ENCODE measurements at regions not wholly inside any gene's neighbourhood (a gene's known extent, or its start where the extent isn't known, plus 50 kb on each side); places are given as distances from the start of the nearest gene placed in this dataset.
"Not testable (repeated sequence)": the region's sequence is repeated elsewhere in the genome, so short reads cannot be mapped to it uniquely, and the experiment has no call there.

DNA sequence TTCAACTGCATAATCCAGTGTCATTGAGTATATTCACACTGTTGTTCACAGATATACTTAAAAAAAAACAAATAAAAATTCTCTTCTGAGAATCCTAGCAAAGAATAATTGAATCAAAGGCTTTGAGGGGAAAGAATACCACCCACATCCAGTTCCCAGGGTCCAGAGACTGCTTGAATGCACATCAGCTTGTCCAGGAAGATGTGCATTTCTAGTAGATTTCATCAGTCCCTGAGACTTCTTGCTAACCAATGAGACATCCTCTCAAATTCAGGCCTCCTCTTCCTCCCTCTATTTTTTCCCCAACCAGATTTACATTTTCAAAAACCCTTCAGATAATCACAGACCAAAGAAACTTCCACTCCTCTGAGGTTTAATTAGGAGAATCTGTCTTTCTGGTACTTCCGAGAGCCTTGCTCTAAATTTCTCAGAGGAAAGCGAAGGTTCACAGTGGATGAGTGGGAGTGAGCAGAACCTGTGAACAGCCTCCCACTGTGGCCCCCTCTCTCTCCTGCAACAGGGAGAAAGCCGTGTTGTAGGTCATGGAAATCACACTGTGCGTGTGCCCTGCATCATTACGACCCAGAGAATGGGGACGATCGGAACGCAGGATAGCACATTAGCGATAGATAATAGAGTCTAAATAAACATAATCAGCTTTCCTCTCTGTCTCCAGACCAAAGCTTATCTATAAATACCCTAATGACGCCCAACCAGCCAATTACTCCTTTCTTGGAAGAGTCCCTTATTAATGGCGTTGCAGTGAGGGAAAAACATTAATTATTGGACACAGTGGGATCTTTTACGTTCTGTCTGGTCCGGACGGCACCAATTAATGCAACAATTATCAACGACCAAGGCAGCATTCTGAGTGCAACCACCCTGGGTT lies 212.5 kb downstream of the EMX2 start:
- DNase-seq, result no peak

- no peak for DNase-seq
Measured at GRCh38 chr10:117755659-117756014, 213.1 kb downstream of the EMX2 start.

DNA sequence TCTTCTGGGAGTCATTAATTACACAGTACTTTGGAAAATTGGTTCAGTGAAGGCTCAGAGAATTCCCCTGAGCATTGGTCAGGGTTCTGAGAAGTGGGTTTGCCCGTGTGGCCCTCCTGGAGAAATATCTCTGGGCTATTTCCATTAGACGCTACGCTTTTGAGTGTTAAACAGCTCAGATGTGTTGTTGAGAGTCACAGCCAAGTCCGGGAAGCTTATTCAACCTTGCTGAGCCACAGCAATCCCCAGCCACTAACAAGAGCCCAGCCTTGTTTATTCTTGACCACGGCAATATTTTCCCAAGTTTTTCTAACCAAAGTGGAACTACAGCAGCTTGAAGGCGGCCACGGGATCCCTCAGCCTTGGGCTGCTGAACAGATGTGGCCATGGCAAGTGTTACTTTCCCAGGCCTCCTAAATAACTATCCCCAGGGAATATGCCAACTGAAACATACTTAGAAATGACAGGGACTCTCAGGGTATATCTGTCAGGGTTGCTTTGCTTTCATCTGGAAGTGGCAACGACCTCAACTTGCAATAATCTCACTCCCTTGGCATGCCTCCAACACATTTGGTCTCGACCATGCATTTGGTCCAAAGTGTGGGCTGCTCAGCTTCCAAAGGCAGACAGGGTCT lies 214.7 kb downstream of the EMX2 start:
- DNase-seq, result no peak

GRCh38 chr10:117759266-117759665 lies 216.7 kb downstream of the EMX2 start:
- no peak for DNase-seq

- DNase-seq, result no peak
Measured at GRCh38 chr10:117761695-117762094, 219.1 kb downstream of the EMX2 start.

DNA sequence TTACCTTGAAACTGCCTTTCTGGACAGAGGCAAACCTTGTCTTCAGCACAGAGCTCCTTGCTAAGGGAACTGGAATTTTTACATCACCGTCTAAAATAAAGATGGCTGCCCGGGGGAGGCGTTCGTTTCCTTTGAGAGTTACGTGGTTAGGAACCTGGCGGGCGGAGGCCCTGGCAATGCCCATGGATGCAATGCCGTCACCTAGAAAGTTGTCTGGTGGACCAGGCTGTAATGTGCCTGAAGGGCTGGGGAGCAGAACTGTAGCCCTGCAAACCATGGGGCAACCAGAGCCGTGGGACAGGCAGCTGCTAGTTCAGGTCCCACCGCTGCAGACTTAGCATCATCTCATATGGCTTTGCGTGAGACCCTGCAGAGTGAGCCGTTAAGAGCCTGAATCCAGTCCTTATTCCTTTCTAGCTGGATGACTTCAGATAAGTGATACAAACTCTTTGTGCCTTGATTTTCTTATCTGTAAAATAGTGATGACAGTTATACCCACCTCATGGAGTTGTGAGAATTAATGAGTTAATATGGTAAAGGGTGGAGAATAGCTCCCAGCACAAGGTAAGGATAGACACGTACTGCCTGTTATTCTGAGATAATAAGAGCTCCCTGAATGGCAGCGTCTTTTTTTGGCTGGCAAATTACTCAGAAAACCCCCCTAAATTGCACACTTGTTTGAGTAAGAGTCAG lies 219.7 kb downstream of the EMX2 start:
- DNase-seq, result no peak

DNA sequence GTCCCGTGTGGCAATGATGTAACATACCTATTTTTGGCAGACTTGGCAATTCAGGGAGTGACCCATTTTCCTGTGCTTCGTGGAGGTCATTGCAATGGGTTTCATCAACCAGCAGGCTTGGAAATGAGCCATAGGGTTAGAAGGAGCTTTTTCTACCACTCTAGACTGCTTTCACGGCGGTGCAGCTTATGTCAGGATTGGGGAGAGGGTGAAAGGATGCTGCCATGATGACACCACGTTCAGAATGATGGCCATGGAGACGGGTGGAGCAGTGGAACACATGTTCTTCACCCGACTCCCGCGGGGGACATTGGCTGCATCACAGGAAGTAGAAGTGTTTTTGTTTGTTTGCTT lies 220.2 kb downstream of the EMX2 start:
- DNase-seq, result no peak

- DNase-seq, result no peak
Measured at GRCh38 chr10:117763528-117763927, 221.0 kb downstream of the EMX2 start.

DNA sequence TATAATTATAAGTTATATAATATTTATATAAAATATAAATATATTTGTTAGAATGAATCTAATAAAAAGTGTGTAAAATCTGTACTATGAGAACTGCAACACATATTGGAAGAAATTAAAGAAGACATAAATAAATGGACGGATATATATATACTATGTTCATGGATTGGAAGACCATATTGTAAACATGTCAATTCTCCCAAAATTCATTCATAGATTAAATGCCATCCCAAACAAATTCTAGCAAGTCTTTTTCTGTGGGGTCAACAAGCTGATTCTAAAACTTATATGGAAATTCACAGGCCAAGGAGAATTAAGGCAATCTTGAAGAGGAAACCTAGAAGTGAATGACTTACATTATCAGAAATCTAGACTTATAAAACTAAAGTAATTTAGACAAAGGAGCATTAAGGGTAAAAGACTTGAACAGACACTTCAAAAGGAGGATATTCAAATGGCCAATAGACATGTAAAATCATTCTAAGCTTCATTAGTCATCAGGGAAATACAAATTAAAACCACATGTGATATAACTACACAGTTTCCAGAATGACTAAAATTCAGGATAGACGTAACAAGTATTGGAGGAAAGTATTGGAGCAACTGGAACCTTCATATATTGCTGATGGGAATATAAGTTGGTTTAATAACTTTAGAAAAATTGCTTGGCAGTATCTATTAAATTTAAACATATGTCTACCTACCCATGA lies 225.9 kb downstream of the EMX2 start:
- DNase-seq, result no peak

- DNase-seq, result no peak
Measured at GRCh38 chr10:117775526-117775925, 233.0 kb downstream of the EMX2 start.

GRCh38 chr10:117777222-117777621 lies 234.7 kb downstream of the EMX2 start:
- not testable (repeated sequence) for DNase-seq

- no peak for DNase-seq
Measured at GRCh38 chr10:117778241-117778640, 235.7 kb downstream of the EMX2 start.

- DNase-seq, result no peak
Measured at GRCh38 chr10:117780411-117780810, 237.9 kb downstream of the EMX2 start.

- no peak for DNase-seq
Measured at GRCh38 chr10:117781216-117781831, 238.8 kb downstream of the EMX2 start.

- DNase-seq, result no peak
Measured at GRCh38 chr10:117782276-117782675, 239.7 kb downstream of the EMX2 start.

DNA sequence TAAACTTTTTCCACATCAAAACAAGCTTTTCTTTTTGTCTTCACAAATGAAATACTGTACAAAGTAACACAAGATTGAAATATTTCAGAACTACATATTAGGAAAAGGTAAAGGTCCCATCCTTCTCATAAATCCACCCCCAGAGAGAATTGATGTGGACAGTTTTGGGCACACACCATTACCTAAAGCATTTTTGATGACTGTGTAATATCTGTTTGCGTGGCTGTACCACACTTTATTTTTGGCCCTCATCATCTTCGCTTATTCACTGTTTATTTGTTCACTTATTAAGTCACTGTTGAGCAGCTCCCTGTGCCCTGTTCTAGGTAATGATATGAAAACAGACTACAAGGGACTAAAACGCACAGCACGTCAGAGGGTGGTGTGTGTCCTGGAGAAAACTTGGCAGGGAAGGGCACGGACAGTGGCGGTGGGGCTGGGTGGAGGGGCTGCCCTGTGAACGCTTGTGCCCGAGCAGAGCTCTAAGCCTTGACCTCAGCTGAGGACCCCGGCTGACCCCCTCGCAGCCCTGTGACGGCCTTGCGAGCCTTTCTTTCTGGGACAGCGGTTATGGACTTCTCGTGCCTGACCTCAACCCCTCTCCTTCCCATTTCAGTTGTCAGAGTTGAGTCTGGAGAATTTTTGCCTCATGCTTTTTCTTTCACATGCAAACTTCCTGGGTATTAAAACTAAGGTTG lies 241.3 kb downstream of the EMX2 start:
- no peak for DNase-seq

DNA sequence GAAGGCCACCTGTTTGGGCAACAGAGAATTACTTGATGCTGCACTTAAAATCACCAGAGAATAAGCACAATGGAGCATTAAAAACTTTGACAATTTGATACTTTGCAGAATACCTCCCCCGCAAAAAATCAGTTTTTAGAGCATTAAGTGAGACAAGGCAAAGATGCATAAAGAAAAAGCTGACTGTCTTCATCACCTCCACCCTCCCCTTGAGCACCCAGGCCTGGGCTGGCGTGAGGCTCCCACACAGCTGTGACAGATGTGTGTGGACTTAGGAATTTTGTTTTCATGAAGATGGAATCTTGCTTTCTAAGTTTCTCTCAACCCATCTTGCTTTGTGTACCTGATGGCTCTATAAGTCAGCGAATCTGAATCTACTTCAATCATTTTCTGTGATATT lies 242.2 kb downstream of the EMX2 start:
- no peak for DNase-seq

GRCh38 chr10:117788911-117789310 lies 246.4 kb downstream of the EMX2 start:
- no peak for DNase-seq

DNA sequence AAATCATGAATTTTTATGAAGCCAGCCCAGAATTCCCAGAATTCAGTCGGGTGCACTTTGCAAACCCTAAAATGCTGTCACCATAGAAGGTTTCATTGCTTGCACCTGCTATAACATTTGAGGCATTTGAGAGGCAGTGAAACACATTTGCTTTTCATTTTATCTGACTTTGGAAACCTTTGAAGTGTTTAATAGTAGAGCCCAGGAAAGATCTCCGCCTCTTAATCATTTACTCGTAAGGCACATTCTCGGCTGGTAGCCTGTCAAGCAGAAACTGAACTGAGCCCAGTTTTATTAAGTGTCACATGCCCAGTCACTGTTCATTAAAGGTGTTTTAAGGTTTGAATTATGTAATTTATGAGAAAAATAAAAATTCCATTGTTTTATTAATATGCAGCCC lies 247.6 kb downstream of the EMX2 start:
- no peak for DNase-seq

- no peak for DNase-seq
Measured at GRCh38 chr10:117790621-117791020, 248.1 kb downstream of the EMX2 start.

DNA sequence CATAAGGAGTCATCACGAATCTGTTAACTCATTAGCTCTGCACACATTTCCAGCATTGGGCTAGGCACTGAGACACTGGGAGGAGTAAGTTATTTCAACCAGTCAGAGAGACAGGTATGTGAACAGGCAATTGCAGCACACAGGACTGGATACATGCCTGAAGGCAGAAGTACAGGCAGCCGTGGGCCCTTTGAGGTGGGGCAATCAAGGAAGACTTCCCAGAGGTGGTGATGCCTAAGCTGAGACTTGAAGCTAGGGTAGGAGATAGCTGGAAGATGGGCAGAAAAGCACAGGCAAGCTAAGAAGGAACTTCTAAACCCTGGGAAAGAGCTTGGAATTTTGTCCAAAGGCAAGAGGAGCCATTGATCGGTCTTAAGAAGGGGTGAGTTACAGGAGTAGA lies 249.7 kb downstream of the EMX2 start:
- no peak for DNase-seq

DNA sequence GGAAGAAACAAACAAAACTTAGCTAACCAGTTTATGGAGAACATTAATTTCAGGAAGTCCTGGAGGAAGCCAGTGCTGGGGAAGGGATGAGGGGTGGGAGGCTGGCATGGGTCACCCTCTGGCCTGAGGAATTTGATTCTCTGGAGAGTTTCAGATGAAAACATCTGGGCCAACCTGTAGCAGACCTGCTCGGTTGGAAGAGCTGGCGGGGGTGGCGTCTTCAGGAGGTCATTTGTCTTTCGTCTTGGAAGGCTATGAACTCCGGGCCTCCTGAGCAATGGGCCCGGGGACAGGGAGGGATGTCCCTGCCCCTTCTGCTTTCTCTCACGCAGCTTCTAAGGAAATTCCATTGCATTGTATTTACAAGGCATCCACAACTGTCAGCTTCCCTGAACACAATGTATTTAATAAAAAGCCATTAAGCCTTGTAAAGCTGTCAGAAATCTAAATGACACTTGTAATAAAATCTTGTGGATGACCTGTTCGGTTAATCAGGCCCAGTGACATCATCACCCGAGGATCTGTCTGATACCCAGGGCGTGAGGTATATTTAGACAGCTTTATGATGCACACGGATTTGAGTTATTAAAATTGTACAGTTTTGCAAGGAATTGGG lies 250.5 kb downstream of the RAB11FIP2 start:
- DNase-seq, result no peak
